ENCODE measurements at regions not wholly inside any gene's neighbourhood (a gene's known extent, or its start where the extent isn't known, plus 50 kb on each side); places are given as distances from the start of the nearest gene placed in this dataset.
"Not testable (repeated sequence)": the region's sequence is repeated elsewhere in the genome, so short reads cannot be mapped to it uniquely, and the experiment has no call there.

DNA sequence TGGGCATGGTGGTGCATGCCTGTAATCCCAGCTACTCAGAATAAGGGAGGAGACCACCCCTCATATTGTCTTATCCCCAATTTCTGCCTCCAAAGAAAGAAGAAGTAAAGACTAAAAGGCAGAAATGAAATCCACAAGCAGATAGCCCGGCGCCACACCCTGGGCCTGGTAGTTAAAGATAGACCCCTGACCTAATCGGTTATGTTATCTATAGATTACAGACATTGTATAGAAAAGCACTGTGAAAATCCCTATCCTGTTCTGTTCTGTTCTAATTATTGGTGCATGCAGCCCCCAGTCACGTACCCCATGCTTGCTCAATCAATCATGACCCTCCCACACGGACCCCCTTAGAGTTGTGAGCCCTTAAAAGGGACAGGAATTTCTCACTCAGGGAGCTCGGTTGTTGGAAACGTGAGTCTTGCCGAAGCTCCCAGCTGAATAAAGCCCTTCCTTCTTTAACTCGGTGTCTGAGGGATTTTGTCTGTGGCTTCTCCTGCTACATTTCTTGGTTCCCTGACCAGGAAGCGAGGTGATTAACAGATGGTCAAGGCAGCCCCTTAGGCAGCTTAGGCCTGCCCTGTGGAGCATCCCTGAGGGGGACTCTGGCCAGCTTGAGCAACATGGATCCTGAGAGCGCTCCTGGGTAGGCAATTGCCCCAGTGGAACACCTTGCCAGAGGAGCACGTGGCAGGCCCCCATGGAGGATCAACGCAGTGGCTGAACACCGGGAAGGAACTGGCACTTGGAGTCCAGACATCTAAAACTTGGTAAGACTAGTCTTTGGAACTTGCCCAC lies 188.7 kb upstream of the NDUFV2 start:
- POLR2A ChIA-PET: interaction anchor here (0.7 to 1.1 kb wide), 3 partner anchors 14 to 23 kb away, joined by 3 to 4 read pairs (median 3); no protein-coding TSS in a partner anchor
- intact Hi-C loops (cut with micrococcal nuclease): loop anchor here (2.0 kb wide), 1 partner anchor 21 kb away; no protein-coding TSS in a partner anchor
- peak overlapping the region; percentile 91 for H2AFZ ChIP-seq (ENCODE audit: low read depth, low read length)
- in situ Hi-C loops (cut with MboI); CTCF ChIA-PET (ENCODE audit: low intra/inter-chr PET ratio); H3K27me3 ChIP-seq (ENCODE audit: control insufficient read depth in 2 of 2, insufficient read depth in 2 of 2, low read length in 2 of 2); H4K20me1 ChIP-seq (replicated peaks; ENCODE audit: control insufficient read depth, insufficient read depth, low read length); H3K9me1 ChIP-seq (ENCODE audit: control insufficient read depth, insufficient read depth, low read length); FAIRE-seq: not testable (repeated sequence)
- WGBS (ENCODE audit: insufficient coverage, low coverage, missing lambda C conversion rate): 8% methylated on average over 14 of the region's 14 CpGs
- H3K4me2 ChIP-seq (ENCODE audit: insufficient read depth, low read length): peak overlapping the region; percentile 92
- H3K4me1 ChIP-seq (replicated peaks in 1 of 2; ENCODE audit: control insufficient read depth in 2 of 2, insufficient read depth in 2 of 2, low read length in 2 of 2): peaks cover 8 to 24% of the 10 kb centered on the region in 2 experiments; a peak in 4 of 5 replicates
- TSS peak; percentile 51 for BruUV-seq (replicated peaks)
- ATAC-seq: peak; percentile 43
- H3K9ac ChIP-seq (ENCODE audit: insufficient read depth in 1 of 2, low read depth in 2 of 2, low read length in 2 of 2): peak overlapping the region; percentile 80 to 93
- H3K9me3 ChIP-seq (replicated peaks; ENCODE audit: control insufficient read depth, insufficient read depth, low read depth, low read length): peaks cover 11% of the 10 kb centered on the region
- H3K27ac ChIP-seq (ENCODE audit: extremely low read depth, low read depth, low read length): peak overlapping the region; percentile 91
- H3K36me3 ChIP-seq (ENCODE audit: control insufficient read depth, insufficient read depth, low read length): peaks cover 17% of the 10 kb centered on the region
- H3K4me3 ChIP-seq: peak overlapping the region; percentile 54
- peaks cover 56% of the 10 kb centered on the region for H3K79me2 ChIP-seq (ENCODE audit: control insufficient read depth, insufficient read depth, low read length)
- DNase-seq (ENCODE audit: extremely low read depth in 1 of 4, low spot score in 3 of 4): peak in 1 of 4 experiments; percentile 70
- TF ChIP-seq, protein P1, sequence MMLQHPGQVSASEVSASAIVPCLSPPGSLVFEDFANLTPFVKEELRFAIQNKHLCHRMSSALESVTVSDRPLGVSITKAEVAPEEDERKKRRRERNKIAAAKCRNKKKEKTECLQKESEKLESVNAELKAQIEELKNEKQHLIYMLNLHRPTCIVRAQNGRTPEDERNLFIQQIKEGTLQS (IDR thresholded peaks at IDR 0.05): peak; percentile 27; the same call in 1 of the 2 replicates
- TF ChIP-seq, protein P1 (CRISPR knock-in tag; conservative IDR thresholded peaks at IDR 0.05): not testable (repeated sequence)
- peak; percentile 77 for TF ChIP-seq MTA1 (IDR thresholded peaks at IDR 0.05; ENCODE audit: borderline replicate concordance)
- TF ChIP-seq TRIM24 (IDR thresholded peaks at IDR 0.05): peak; percentile 81 to 90
- TF ChIP-seq, protein P2, sequence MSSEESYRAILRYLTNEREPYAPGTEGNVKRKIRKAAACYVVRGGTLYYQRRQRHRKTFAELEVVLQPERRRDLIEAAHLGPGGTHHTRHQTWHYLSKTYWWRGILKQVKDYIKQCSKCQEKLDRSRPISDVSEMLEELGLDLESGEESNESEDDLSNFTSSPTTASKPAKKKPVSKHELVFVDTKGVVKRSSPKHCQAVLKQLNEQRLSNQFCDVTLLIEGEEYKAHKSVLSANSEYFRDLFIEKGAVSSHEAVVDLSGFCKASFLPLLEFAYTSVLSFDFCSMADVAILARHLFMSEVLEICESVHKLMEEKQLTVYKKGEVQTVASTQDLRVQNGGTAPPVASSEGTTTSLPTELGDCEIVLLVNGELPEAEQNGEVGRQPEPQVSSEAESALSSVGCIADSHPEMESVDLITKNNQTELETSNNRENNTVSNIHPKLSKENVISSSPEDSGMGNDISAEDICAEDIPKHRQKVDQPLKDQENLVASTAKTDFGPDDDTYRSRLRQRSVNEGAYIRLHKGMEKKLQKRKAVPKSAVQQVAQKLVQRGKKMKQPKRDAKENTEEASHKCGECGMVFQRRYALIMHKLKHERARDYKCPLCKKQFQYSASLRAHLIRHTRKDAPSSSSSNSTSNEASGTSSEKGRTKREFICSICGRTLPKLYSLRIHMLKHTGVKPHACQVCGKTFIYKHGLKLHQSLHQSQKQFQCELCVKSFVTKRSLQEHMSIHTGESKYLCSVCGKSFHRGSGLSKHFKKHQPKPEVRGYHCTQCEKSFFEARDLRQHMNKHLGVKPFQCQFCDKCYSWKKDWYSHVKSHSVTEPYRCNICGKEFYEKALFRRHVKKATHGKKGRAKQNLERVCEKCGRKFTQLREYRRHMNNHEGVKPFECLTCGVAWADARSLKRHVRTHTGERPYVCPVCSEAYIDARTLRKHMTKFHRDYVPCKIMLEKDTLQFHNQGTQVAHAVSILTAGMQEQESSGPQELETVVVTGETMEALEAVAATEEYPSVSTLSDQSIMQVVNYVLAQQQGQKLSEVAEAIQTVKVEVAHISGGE (CRISPR knock-in tag; IDR thresholded peaks at IDR 0.05): peak in 1 of 3 experiments; percentile 69; a peak in 2 of 6 replicates
- peak; percentile 28; the same call in 1 of the 2 replicates for TF ChIP-seq PTTG1 (tag; IDR thresholded peaks at IDR 0.05; ENCODE audit: low read depth)
- peak in 1 of 2 experiments; percentile 58; a peak in 1 of 4 replicates for TF ChIP-seq ZMIZ1 (IDR thresholded peaks at IDR 0.05; ENCODE audit: low read depth in 2 of 2, low read length in 2 of 2)

Data from K562 (cell line).